ENCODE measurements at regions not wholly inside any gene's neighbourhood (a gene's known extent, or its start where the extent isn't known, plus 50 kb on each side); places are given as distances from the start of the nearest gene placed in this dataset.

DNA sequence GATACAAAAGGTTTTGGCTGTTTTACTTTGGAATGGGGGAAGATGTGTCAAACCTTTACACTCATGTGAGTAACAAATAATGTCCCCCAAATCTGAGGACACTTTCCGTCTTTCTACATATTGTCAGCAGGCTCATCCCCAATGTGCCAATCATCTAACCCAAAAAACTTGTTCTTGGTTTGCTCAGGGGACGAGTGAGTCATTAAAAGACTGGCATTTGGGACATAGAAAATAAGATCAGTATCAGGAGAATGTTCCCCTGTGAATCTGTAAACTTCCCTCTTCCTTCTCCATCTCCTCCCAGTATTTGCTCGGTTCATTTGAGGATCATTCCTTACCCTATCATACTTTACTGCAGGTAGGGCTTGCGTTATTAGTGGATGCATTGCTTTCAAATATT, 194.1 kb upstream of the RUNX1 start:
- TF ChIP-seq GATA2 (IDR thresholded peaks at IDR 0.05; ENCODE audit: low read depth, low read length) (no peak), GATA3 (IDR thresholded peaks at IDR 0.05; ENCODE audit: low read depth, low read length) (no peak)

DNA sequence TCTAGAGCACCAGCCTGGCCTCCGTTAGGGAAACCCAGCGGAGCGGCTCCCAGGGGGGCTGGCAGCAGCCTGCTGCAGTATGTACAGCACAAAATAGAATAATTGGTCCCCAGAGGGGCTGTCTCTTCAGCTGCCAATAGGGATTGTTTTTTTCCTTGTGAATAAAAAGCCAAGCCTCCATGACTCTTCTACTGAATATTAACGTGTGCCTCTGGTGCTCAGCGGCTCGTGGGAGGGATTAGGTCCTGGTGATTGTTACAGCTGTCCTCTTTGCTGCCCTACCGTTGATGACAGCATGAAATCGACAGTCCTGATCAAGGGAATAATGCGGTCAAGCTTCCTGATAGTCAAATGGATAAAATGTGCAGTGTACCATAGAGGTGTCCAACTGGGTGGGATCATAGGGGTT, 190.7 kb upstream of the RUNX1 start:
- TF ChIP-seq GATA3 (IDR thresholded peaks at IDR 0.05; ENCODE audit: low read depth, low read length) (no peak), GATA2 (IDR thresholded peaks at IDR 0.05; ENCODE audit: low read depth, low read length) (no peak)

DNA sequence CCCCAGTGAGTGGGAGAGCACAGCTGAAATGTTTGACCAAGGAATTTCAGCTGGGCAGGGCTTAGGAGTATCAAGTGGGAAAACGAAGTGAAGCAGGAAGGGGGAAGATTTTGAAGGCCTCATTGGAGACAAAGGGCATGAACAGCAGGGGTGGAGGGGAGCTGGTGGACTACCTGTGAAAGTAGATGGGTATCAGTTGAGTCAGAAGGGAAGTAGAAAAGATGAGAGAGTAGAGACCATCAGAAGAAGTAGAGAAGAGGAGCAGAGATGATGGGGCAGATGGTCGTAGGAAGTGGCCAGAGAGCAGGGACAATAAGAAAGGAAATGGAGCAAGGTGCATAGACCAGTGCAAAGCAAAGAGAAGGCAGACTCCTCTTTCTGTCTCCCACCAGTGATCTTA, 189.0 kb upstream of the RUNX1 start:
- TF ChIP-seq GATA2 (IDR thresholded peaks at IDR 0.05; ENCODE audit: low read depth, low read length) (no peak), GATA3 (IDR thresholded peaks at IDR 0.05; ENCODE audit: low read depth, low read length) (no peak)

- TF ChIP-seq GATA3 (IDR thresholded peaks at IDR 0.05; ENCODE audit: low read depth, low read length) (no peak), GATA2 (IDR thresholded peaks at IDR 0.05; ENCODE audit: low read depth, low read length) (no peak)
These were observed 188.2 kb upstream of the RUNX1 start for GRCh38 chr21:35237287-35237686.

GRCh38 chr21:35236090-35236489, 187.0 kb upstream of the RUNX1 start:
- TF ChIP-seq GATA2 (IDR thresholded peaks at IDR 0.05; ENCODE audit: low read depth, low read length): no peak
- no peak for TF ChIP-seq GATA3 (IDR thresholded peaks at IDR 0.05; ENCODE audit: low read depth, low read length)

- no peak for TF ChIP-seq GATA3 (IDR thresholded peaks at IDR 0.05; ENCODE audit: low read depth, low read length)
- TF ChIP-seq GATA2 (IDR thresholded peaks at IDR 0.05; ENCODE audit: low read depth, low read length): no peak
These were observed 185.6 kb upstream of the RUNX1 start for GRCh38 chr21:35234725-35235124.

DNA sequence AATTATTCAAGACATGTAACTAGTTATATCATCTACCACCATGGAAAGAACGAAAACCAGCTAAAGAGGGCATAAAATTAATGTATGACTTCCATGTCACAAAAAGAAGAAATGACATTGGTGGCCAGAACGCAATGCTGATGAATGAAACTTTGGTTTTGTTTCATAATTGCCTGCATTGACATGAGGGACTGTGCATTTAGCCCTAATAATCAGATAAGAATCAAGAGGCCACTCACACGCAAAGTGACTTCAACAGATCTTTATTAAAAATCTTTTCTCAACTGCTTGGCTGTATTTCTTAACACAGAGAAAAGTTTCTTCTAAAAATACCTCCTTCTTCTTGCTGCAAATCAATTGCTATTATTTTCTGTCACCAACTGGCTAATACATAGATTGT, 184.7 kb upstream of the RUNX1 start:
- TF ChIP-seq GATA3 (IDR thresholded peaks at IDR 0.05; ENCODE audit: low read depth, low read length) (no peak), GATA2 (IDR thresholded peaks at IDR 0.05; ENCODE audit: low read depth, low read length) (no peak)

- no peak for TF ChIP-seq GATA3 (IDR thresholded peaks at IDR 0.05; ENCODE audit: low read depth, low read length)
- no peak for TF ChIP-seq GATA2 (IDR thresholded peaks at IDR 0.05; ENCODE audit: low read depth, low read length)
These were observed 183.6 kb upstream of the RUNX1 start for GRCh38 chr21:35232545-35233176.

DNA sequence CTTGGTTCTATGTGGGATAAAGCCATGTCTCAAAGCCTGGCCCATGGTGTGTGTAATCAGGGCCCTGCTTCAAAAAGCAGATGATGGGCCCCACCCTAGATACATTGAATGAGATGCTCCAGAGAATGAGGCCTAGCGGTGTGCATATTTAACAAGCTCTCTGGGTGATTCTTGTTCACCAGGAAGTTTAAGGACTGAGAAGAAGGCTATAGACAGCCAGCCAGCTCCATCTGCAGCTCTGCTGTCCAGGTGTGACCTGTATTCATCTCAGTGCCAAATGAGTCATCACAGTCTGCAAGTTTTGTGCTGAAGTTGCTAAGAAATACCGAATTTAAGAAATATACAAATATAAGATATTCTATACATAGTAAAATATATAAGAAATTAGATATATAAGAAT, 182.0 kb upstream of the RUNX1 start:
- TF ChIP-seq GATA2 (IDR thresholded peaks at IDR 0.05; ENCODE audit: low read depth, low read length) (no peak), GATA3 (IDR thresholded peaks at IDR 0.05; ENCODE audit: low read depth, low read length) (no peak)

- TF ChIP-seq GATA3 (IDR thresholded peaks at IDR 0.05; ENCODE audit: low read depth, low read length): no peak
- TF ChIP-seq GATA2 (IDR thresholded peaks at IDR 0.05; ENCODE audit: low read depth, low read length): no peak
These were observed 180.2 kb upstream of the RUNX1 start for GRCh38 chr21:35229290-35229689.

GRCh38 chr21:35227786-35228185, 178.7 kb upstream of the RUNX1 start:
- no peak for TF ChIP-seq GATA3 (IDR thresholded peaks at IDR 0.05; ENCODE audit: low read depth, low read length)
- no peak for TF ChIP-seq GATA2 (IDR thresholded peaks at IDR 0.05; ENCODE audit: low read depth, low read length)

- TF ChIP-seq GATA3 (IDR thresholded peaks at IDR 0.05; ENCODE audit: low read depth, low read length) (no peak), GATA2 (IDR thresholded peaks at IDR 0.05; ENCODE audit: low read depth, low read length) (no peak)
These were observed 178.1 kb upstream of the RUNX1 start for GRCh38 chr21:35226968-35227744.

GRCh38 chr21:35226328-35226727, 177.2 kb upstream of the RUNX1 start:
- no peak for TF ChIP-seq GATA3 (IDR thresholded peaks at IDR 0.05; ENCODE audit: low read depth, low read length)
- no peak for TF ChIP-seq GATA2 (IDR thresholded peaks at IDR 0.05; ENCODE audit: low read depth, low read length)

DNA sequence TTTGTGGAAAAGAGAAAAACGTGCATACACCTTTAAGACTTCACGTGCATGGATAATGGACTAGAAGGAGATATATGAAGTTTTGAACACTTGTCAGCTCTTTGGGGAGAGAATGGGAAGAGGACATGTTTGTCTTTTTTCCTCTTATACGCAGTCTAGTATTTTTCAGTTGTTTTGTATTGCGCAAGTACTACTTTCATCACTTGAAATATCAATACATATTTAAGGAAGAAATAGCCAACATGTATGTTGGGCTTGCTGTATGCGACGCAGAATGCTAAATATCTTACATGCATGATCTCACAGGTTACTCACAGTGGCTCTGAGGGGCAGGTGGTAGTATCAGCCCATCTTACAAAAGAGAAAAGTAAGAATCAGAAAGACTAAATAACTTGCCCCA, 176.5 kb upstream of the RUNX1 start:
- TF ChIP-seq GATA2 (IDR thresholded peaks at IDR 0.05; ENCODE audit: low read depth, low read length): no peak
- TF ChIP-seq GATA3 (IDR thresholded peaks at IDR 0.05; ENCODE audit: low read depth, low read length): no peak

- TF ChIP-seq GATA3 (IDR thresholded peaks at IDR 0.05; ENCODE audit: low read depth, low read length) (no peak), GATA2 (IDR thresholded peaks at IDR 0.05; ENCODE audit: low read depth, low read length) (no peak)
These were observed 174.5 kb upstream of the RUNX1 start for GRCh38 chr21:35223480-35224156.

Measured in SH-SY5Y (cell line).